ENCODE measurements at regions not wholly inside any gene's neighbourhood (a gene's known extent, or its start where the extent isn't known, plus 50 kb on each side); places are given as distances from the start of the nearest gene placed in this dataset.

- TF ChIP-seq CTCF (IDR thresholded peaks at IDR 0.05; ENCODE audit: insufficient read depth, low read length, poor library complexity, severe bottlenecking), result no peak
- DNase-seq (ENCODE audit: low read depth), result no peak
- Histone ChIP-seq H3K27me3 (ENCODE audit: control insufficient read depth, insufficient read depth, low read length) (no peaks in the 10 kb centered on the region), H3K4me3 (ENCODE audit: low read depth, low read length) (no peak overlapping the region), H3K36me3 (ENCODE audit: control insufficient read depth, insufficient read depth, low read length) (no peaks in the 10 kb centered on the region)
These were observed 159.9 kb upstream of the DIPK2B start for GRCh38 chrX:45360571-45360970.

GRCh38 chrX:45358392-45358791 is 157.7 kb upstream of the DIPK2B start:
- Histone ChIP-seq H3K27me3 (ENCODE audit: control insufficient read depth, insufficient read depth, low read length) (no peaks in the 10 kb centered on the region), H3K36me3 (ENCODE audit: control insufficient read depth, insufficient read depth, low read length) (no peaks in the 10 kb centered on the region), H3K4me3 (ENCODE audit: low read depth, low read length) (no peak overlapping the region)
- TF ChIP-seq CTCF (IDR thresholded peaks at IDR 0.05; ENCODE audit: insufficient read depth, low read length, poor library complexity, severe bottlenecking), result no peak
- no peak for DNase-seq (ENCODE audit: low read depth)

- Histone ChIP-seq H3K36me3 (ENCODE audit: control insufficient read depth, insufficient read depth, low read length) (no peaks in the 10 kb centered on the region), H3K4me3 (ENCODE audit: low read depth, low read length) (no peak overlapping the region), H3K27me3 (ENCODE audit: control insufficient read depth, insufficient read depth, low read length) (no peaks in the 10 kb centered on the region)
- DNase-seq (ENCODE audit: low read depth), result no peak
- no peak for TF ChIP-seq CTCF (IDR thresholded peaks at IDR 0.05; ENCODE audit: insufficient read depth, low read length, poor library complexity, severe bottlenecking)
These were observed 152.8 kb upstream of the DIPK2B start for GRCh38 chrX:45353456-45353855.

GRCh38 chrX:45352611-45353010 is 151.9 kb upstream of the DIPK2B start:
- Histone ChIP-seq H3K4me3 (ENCODE audit: low read depth, low read length) (no peak overlapping the region), H3K27me3 (ENCODE audit: control insufficient read depth, insufficient read depth, low read length) (no peaks in the 10 kb centered on the region), H3K36me3 (ENCODE audit: control insufficient read depth, insufficient read depth, low read length) (no peaks in the 10 kb centered on the region)
- DNase-seq (ENCODE audit: low read depth), result no peak
- no peak for TF ChIP-seq CTCF (IDR thresholded peaks at IDR 0.05; ENCODE audit: insufficient read depth, low read length, poor library complexity, severe bottlenecking)

GRCh38 chrX:45351478-45351877 is 150.8 kb upstream of the DIPK2B start:
- Histone ChIP-seq H3K36me3 (ENCODE audit: control insufficient read depth, insufficient read depth, low read length) (no peaks in the 10 kb centered on the region), H3K4me3 (ENCODE audit: low read depth, low read length) (no peak overlapping the region), H3K27me3 (ENCODE audit: control insufficient read depth, insufficient read depth, low read length) (no peaks in the 10 kb centered on the region)
- no peak for TF ChIP-seq CTCF (IDR thresholded peaks at IDR 0.05; ENCODE audit: insufficient read depth, low read length, poor library complexity, severe bottlenecking)
- no peak for DNase-seq (ENCODE audit: low read depth)

- H3K27me3 ChIP-seq (ENCODE audit: control insufficient read depth, insufficient read depth, low read length), result no peaks in the 10 kb centered on the region
- DNase-seq (ENCODE audit: low read depth), result no peak
- H3K4me3 ChIP-seq (ENCODE audit: low read depth, low read length), result no peak overlapping the region
- no peaks in the 10 kb centered on the region for H3K36me3 ChIP-seq (ENCODE audit: control insufficient read depth, insufficient read depth, low read length)
- no peak for TF ChIP-seq CTCF (IDR thresholded peaks at IDR 0.05; ENCODE audit: insufficient read depth, low read length, poor library complexity, severe bottlenecking)
These were observed 147.6 kb upstream of the DIPK2B start for GRCh38 chrX:45348296-45348695.

Data from kidney epithelial cell (primary cell).